Activated naive CD8-positive, alpha-beta T cell (primary cell): ENCODE measurements at regions not wholly inside any gene's neighbourhood (a gene's known extent, or its start where the extent isn't known, plus 50 kb on each side); places are given as distances from the start of the nearest gene placed in this dataset.
"Not testable (repeated sequence)": the region's sequence is repeated elsewhere in the genome, so short reads cannot be mapped to it uniquely, and the experiment has no call there.

Source experiments
- H3K27ac Mint-ChIP-seq: one replicate; pipeline ENCODE4 v1.8.0; 2021; ENCODE audit warnings: mixed read lengths
- H3K27me3 Mint-ChIP-seq: one replicate; pipeline ENCODE4 v1.8.0; 2021; ENCODE audit warnings: mixed read lengths
- H3K36me3 Mint-ChIP-seq: one replicate; pipeline ENCODE4 v1.8.0; 2021; ENCODE audit warnings: mixed read lengths
- H3K4me1 Mint-ChIP-seq: one replicate; pipeline ENCODE4 v1.8.0; 2021; ENCODE audit warnings: low read depth, mixed read lengths
- H3K4me3 Mint-ChIP-seq: one replicate; pipeline ENCODE4 v1.8.0; 2021; ENCODE audit warnings: mild to moderate bottlenecking, mixed read lengths
- H3K9me3 Mint-ChIP-seq: one replicate; pipeline ENCODE4 v1.8.0; 2021; ENCODE audit warnings: low read depth, mixed read lengths

- no peaks in the 10 kb centered on the region for H3K27me3 Mint-ChIP-seq
- peaks cover 18% of the 10 kb centered on the region for H3K4me1 Mint-ChIP-seq
- H3K4me3 Mint-ChIP-seq: peak overlapping the region; percentile 82
- H3K27ac Mint-ChIP-seq: peak overlapping the region; percentile 87
- H3K9me3 Mint-ChIP-seq: no peaks in the 10 kb centered on the region
- H3K36me3 Mint-ChIP-seq: peaks cover 7% of the 10 kb centered on the region
These were observed 101.1 kb upstream of the GNAQ start for GRCh38 chr9:78132701-78133058.

GRCh38 chr9:78131969-78132700, 100.5 kb upstream of the GNAQ start:
- peak overlapping the region; percentile 87 for H3K27ac Mint-ChIP-seq
- H3K9me3 Mint-ChIP-seq: no peaks in the 10 kb centered on the region
- H3K4me1 Mint-ChIP-seq: peaks cover 18% of the 10 kb centered on the region
- H3K27me3 Mint-ChIP-seq: no peaks in the 10 kb centered on the region
- H3K36me3 Mint-ChIP-seq: peaks cover 5% of the 10 kb centered on the region
- peak overlapping the region; percentile 82 for H3K4me3 Mint-ChIP-seq

- peaks cover 18% of the 10 kb centered on the region for H3K4me1 Mint-ChIP-seq
- peaks cover 5% of the 10 kb centered on the region for H3K36me3 Mint-ChIP-seq
- H3K27me3 Mint-ChIP-seq: no peaks in the 10 kb centered on the region
- H3K4me3 Mint-ChIP-seq: no peak overlapping the region
- no peaks in the 10 kb centered on the region for H3K9me3 Mint-ChIP-seq
- H3K27ac Mint-ChIP-seq: no peak overlapping the region
These were observed 99.2 kb upstream of the GNAQ start for GRCh38 chr9:78130853-78131252.

- H3K4me1 Mint-ChIP-seq: peaks cover 18% of the 10 kb centered on the region
These were observed 98.4 kb upstream of the GNAQ start for GRCh38 chr9:78130004-78130403.

GRCh38 chr9:78127279-78128225, 95.9 kb upstream of the GNAQ start:
- Mint-ChIP-seq H3K36me3 (peaks cover under 1% of the 10 kb centered on the region), H3K27ac (no peak overlapping the region), H3K9me3 (no peaks in the 10 kb centered on the region), H3K4me1 (peaks cover 9% of the 10 kb centered on the region), H3K4me3 (no peak overlapping the region), H3K27me3 (no peaks in the 10 kb centered on the region)

More at GRCh38 chr9:78130004-78130403, 98.4 kb upstream of the GNAQ start:
- Mint-ChIP-seq H3K27me3 (no peaks in the 10 kb centered on the region), H3K9me3 (no peaks in the 10 kb centered on the region), H3K27ac (no peak overlapping the region), H3K4me3 (no peak overlapping the region), H3K36me3 (peaks cover 5% of the 10 kb centered on the region)

GRCh38 chr9:78123808-78124207, 92.2 kb upstream of the GNAQ start:
- Mint-ChIP-seq H3K27ac (no peak overlapping the region), H3K27me3 (no peaks in the 10 kb centered on the region), H3K36me3 (no peaks in the 10 kb centered on the region), H3K4me3 (no peak overlapping the region), H3K9me3 (no peaks in the 10 kb centered on the region), H3K4me1 (peaks cover 21% of the 10 kb centered on the region)

- H3K27ac Mint-ChIP-seq: no peak overlapping the region
- H3K4me3 Mint-ChIP-seq: no peak overlapping the region
- no peaks in the 10 kb centered on the region for H3K36me3 Mint-ChIP-seq
- peaks cover 30% of the 10 kb centered on the region for H3K4me1 Mint-ChIP-seq
- H3K27me3 Mint-ChIP-seq: no peaks in the 10 kb centered on the region
- no peaks in the 10 kb centered on the region for H3K9me3 Mint-ChIP-seq
These were observed 91.0 kb upstream of the GNAQ start for GRCh38 chr9:78122631-78123030.

- no peak overlapping the region for H3K4me3 Mint-ChIP-seq
- H3K27ac Mint-ChIP-seq: no peak overlapping the region
- no peaks in the 10 kb centered on the region for H3K36me3 Mint-ChIP-seq
- H3K27me3 Mint-ChIP-seq: no peaks in the 10 kb centered on the region
- peaks cover 37% of the 10 kb centered on the region for H3K4me1 Mint-ChIP-seq
- no peaks in the 10 kb centered on the region for H3K9me3 Mint-ChIP-seq
These were observed 89.9 kb upstream of the GNAQ start for GRCh38 chr9:78121488-78121887.

GRCh38 chr9:78118742-78119473, 87.3 kb upstream of the GNAQ start:
- Mint-ChIP-seq H3K36me3 (no peaks in the 10 kb centered on the region), H3K4me3 (peak overlapping the region; percentile 14), H3K27ac (peak overlapping the region; percentile 22), H3K4me1 (peaks cover 44% of the 10 kb centered on the region), H3K9me3 (no peaks in the 10 kb centered on the region), H3K27me3 (no peaks in the 10 kb centered on the region)

- H3K27me3 Mint-ChIP-seq: no peaks in the 10 kb centered on the region
- H3K36me3 Mint-ChIP-seq: no peaks in the 10 kb centered on the region
- H3K9me3 Mint-ChIP-seq: peaks cover 7% of the 10 kb centered on the region
- H3K27ac Mint-ChIP-seq: no peak overlapping the region
- H3K4me1 Mint-ChIP-seq: peaks cover 49% of the 10 kb centered on the region
- H3K4me3 Mint-ChIP-seq: no peak overlapping the region
These were observed 83.5 kb upstream of the GNAQ start for GRCh38 chr9:78115073-78115472.

- H3K4me1 Mint-ChIP-seq: peaks cover 45% of the 10 kb centered on the region
- H3K4me3 Mint-ChIP-seq: no peak overlapping the region
- no peaks in the 10 kb centered on the region for H3K27me3 Mint-ChIP-seq
- peak overlapping the region; percentile 7 for H3K27ac Mint-ChIP-seq
- H3K36me3 Mint-ChIP-seq: no peaks in the 10 kb centered on the region
- peaks cover 7% of the 10 kb centered on the region for H3K9me3 Mint-ChIP-seq
These were observed 83.0 kb upstream of the GNAQ start for GRCh38 chr9:78114581-78114980.

GRCh38 chr9:78112406-78112805, 80.8 kb upstream of the GNAQ start:
- no peak overlapping the region for H3K4me3 Mint-ChIP-seq
- peaks cover 13% of the 10 kb centered on the region for H3K9me3 Mint-ChIP-seq
- H3K4me1 Mint-ChIP-seq: peaks cover 34% of the 10 kb centered on the region
- no peaks in the 10 kb centered on the region for H3K27me3 Mint-ChIP-seq
- no peaks in the 10 kb centered on the region for H3K36me3 Mint-ChIP-seq
- H3K27ac Mint-ChIP-seq: no peak overlapping the region

- Mint-ChIP-seq H3K9me3 (peaks cover 17% of the 10 kb centered on the region), H3K4me1 (peaks cover 34% of the 10 kb centered on the region), H3K4me3 (no peak overlapping the region), H3K36me3 (peaks cover 2% of the 10 kb centered on the region), H3K27me3 (no peaks in the 10 kb centered on the region), H3K27ac (no peak overlapping the region)
These were observed 80.4 kb upstream of the GNAQ start for GRCh38 chr9:78112004-78112403.

- Mint-ChIP-seq H3K4me1 (peaks cover 42% of the 10 kb centered on the region), H3K36me3 (peaks cover 9% of the 10 kb centered on the region), H3K9me3 (peaks cover 18% of the 10 kb centered on the region), H3K27ac (no peak overlapping the region), H3K27me3 (no peaks in the 10 kb centered on the region), H3K4me3 (no peak overlapping the region)
These were observed 77.5 kb upstream of the GNAQ start for GRCh38 chr9:78109075-78109474.

GRCh38 chr9:78106586-78106985, 75.0 kb upstream of the GNAQ start:
- H3K27ac Mint-ChIP-seq, H3K27me3 Mint-ChIP-seq, H3K4me3 Mint-ChIP-seq, H3K36me3 Mint-ChIP-seq: not testable (repeated sequence)
- Mint-ChIP-seq H3K4me1 (peaks cover 41% of the 10 kb centered on the region), H3K9me3 (peaks cover 12% of the 10 kb centered on the region)
